GM21737 (cell line): ENCODE measurements at regions not wholly inside any gene's neighbourhood (a gene's known extent, or its start where the extent isn't known, plus 50 kb on each side); places are given as distances from the start of the nearest gene placed in this dataset.

ENCODE experiments used
- ATAC-seq: cut with Tn5 transposase; IDR thresholded peaks from one replicate; pipeline ENCODE4 v1.9.1; 2021; ENCODE audit warnings: mild to moderate bottlenecking, moderate library complexity; ENCODE audit not compliant: unreplicated experiment

DNA sequence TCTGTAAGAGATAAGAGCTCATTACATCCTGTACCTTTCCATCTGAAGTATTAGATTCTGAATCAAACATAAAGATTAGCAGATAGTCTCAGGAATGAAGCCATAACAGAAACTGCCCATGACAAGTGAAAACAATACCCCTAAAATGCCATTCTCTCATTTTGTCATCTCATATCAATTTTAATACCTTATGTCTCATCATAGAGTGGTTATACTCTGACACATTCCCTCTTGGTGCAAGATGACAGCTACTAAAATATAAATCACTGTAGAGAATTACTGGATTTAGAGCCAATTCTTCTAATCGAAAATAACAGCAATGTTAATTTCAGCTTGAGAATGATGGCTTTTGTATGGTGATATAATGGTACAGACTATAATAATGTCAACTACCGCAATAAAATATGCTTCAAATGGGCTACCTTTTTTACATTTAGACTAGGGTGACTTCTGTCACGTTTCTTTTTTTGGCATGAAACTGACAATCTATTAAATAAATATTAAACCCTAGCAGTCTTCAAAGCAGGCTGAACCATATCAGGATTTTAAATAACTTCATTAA lies 125.1 kb upstream of the ITGA4 start:
- no peak for ATAC-seq

DNA sequence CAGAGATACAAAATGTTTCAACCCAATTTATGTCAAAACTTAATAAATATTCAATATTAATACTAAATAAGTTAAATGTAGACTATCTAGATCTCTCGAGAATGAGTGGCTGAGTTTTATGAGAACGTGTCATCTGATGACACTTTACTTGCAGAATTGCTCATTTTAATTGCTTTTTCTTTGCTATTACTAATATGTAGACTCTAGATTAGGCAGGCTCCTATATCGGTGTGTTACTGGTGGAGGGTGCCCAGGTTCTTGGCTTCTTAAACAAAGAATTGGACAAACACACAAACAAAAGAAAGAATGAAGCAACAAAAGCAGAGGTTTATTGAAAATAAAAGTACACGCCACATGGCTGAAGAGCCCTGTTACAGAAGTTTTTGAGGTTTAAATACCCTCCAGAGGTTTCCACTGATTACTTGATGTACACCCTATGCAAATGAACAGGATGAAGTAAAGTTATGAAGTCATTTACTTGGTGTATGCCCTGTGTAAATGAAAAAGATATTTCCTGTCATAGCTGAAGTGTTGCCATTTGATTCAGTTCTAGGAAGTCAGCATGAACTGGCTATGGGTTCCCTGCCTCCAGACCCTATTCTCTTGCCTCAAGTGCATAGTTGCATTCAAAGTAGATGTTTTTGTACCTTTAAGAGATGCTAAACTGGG lies 122.9 kb upstream of the ITGA4 start:
- ATAC-seq, result no peak

DNA sequence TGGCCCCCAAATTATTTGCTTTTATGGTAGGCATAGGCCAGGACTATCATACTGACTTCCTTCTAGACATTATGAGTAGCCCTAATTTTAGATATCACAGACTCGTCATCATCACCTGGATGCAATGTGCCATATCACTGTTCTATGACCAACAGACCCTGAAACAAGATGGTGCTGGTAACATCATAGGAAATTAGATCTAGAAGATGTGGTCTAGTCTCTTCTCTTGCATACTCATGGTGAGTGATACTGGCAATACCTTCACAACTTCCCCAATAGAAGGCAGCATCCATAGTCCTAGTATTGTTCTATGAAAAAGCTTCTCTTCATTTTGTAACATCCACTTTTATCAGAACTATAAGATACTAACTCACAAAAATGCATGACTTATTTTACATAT lies 116.3 kb upstream of the ITGA4 start:
- ATAC-seq, result no peak

DNA sequence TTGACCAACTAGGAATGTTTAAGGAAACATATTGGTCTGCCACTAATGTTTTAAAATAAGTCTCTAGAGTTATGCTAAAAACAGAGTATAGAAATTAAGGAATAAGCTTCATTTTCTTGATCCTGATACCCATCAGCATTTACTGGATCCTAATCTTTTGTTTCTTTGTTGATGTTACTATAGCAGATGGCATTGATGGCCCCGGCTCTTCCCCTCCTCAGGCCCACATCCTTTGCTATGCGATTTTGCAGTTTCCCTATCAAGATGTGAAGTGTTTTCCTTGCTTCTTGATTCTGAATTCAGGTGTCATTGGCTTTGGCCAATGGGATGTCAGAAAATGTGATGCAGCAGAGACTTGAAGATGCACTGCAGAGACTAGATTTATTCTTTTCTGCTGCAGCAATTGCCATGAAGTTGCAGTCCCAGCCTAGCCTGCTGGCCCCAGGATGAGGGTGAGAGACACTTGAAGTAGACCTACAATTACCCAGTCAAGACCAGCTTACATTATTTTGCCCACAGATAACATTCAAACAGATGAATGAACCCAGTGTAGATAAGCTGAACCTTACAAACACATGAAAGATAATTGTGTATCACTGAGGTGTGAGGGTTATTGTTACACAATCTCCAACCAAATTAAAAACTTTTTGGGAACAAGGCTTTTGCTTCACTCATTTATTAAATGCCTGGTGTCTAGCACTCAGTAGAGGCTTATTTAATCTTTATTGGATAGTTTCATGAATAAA lies 115.2 kb upstream of the ITGA4 start:
- ATAC-seq, result no peak

DNA sequence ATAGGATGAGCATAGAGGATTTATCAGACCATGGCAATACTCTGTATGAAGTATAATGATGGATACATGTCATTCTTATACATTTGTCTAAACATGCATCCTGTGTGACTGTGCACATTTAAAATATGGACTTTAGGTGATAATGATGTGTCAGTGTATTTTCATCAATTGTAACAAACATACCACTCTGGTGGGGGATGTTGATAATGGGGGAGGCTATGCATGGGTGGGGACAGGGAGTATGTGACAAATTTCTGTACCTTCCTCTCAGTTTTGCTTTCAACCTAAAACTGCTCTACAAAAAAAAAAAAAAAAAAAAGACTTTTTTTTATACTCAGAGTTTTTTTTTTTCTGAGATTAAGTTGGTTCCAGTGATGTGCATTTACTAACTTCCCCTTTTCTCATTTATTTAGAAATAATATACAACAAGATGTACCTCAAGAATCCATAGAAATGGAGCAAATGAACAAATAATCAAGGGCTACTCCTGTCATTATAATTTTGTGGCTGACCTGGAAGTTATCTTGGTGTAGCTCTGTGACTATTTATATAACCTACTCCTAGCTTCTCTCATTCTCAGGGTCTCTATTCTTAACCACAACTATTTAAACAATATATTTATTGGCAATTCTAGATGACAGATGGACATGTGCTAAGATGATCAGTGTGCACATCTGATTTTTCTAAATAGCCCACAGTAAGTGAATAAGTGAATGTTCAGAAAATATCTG lies 108.9 kb upstream of the ITGA4 start:
- peak; percentile 85 for ATAC-seq

DNA sequence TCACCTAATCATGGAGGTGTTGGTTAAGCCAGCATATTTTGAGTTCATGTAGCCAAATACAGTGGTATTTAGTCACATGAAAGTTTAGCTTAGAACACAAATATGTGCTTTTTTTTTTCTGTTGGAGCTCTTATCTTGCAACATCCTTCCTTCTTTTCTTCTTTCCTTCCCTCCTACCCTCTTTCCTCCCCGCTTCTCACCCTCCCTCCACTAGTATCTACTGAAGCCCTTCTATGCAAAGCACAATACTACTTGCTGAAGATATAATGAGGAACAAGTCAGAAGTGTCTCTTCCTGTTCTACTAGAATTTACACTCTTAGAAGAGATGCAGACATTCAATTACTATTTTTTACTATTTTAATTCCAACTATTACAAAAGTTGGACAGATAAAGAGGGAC lies 105.0 kb upstream of the ITGA4 start:
- ATAC-seq, result no peak

DNA sequence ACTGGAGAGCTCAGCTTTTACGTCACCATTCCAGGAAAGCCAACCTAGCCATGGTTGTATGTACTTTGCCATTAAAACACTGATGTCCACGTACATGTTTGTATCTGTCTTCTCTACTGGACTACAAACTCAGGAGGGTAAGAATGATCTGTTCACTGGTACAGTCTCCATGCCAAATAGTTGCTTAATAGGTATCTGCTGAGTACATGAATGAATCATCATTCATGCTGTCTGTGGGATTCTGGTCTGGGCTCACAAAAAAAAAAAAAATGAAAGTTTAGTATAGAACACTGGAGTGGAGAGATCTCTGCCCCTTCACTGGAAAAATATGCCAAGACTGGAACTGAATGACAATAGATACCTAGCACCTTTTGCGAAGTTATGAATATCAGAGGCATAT lies 102.6 kb upstream of the ITGA4 start:
- ATAC-seq, result no peak

DNA sequence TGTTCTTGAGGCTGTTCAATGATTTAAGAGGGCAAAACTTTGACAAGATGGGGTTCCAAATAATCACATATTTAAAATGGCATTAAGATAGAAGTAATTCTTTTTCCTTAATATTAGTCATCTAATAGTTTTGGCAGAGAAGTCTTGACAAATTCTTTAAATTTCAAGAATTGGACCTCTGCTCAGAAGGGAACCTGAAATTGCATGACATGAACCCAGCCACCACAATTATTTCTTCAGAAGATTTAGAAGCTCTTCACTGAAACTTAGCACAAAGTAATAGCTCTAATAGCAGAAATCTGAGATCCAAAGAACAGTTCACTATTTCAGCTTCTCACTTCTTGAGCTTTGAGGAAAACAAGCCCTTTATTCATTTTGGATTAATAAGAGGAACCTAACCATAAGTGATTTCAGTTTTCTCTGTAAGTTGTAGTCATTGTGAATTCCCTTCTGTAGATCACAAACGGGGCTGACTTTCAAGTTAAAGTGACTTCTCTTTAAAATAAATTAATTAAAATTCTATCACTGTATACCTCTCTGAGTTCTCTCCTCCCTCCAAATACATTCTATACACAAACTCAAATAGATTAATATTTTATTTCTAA lies 100.6 kb upstream of the ITGA4 start:
- no peak for ATAC-seq

DNA sequence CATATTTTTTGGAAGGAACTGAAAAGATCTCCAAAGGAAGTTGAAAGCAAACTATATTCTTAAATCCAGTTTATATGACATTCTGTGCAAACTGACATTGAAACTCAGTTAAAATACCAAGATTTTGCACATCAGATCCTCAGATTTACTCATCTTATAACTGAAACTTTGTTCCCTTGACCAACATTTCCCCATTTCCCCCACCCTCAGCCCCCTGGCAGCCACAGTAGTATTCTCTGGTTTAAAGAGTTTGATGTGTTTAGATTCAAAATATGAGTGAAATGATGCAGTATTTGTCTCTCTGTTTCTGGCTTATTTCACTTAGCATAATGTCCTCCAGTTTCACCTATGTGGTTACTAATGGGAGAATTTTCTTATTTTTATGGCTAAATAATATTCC lies 99.2 kb upstream of the ITGA4 start:
- ATAC-seq, result no peak

DNA sequence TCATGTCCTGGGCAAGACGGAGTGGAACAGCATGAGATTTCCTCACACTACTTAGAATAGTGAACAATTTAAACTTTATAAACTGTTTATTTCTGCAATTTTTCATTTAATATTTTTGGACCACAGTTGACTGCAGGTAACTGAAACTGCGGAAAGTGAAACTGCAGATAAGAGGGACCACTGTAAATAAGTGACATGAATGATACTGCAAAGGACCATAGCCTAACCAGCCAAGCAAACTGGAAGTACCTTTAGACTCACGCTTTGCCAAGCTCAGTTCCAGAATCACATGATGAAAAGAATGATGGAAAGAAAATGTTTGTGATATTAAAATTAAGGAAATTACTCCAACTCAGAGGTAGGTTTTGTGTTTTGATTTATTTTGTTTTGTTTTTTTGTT lies 94.6 kb upstream of the ITGA4 start:
- no peak for ATAC-seq

DNA sequence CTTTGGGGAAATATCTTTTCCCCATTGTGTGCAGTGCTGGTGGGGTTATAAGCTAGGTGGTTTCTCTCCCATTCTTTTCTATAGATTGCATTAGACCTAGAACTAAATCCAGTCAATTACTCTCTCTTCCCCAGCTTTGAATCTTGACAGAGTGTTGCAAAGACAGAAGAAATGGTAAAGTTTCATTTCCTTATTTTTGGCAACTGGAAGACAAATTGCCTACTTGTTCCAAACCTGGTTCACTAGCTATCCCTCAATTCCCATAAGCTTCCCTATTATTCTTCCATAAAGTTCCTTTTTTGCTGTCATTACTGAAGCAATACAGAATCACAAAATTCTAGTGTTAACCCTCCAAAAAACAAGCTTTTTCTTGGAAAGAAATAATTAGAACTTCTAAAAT lies 94.0 kb upstream of the ITGA4 start:
- no peak for ATAC-seq

DNA sequence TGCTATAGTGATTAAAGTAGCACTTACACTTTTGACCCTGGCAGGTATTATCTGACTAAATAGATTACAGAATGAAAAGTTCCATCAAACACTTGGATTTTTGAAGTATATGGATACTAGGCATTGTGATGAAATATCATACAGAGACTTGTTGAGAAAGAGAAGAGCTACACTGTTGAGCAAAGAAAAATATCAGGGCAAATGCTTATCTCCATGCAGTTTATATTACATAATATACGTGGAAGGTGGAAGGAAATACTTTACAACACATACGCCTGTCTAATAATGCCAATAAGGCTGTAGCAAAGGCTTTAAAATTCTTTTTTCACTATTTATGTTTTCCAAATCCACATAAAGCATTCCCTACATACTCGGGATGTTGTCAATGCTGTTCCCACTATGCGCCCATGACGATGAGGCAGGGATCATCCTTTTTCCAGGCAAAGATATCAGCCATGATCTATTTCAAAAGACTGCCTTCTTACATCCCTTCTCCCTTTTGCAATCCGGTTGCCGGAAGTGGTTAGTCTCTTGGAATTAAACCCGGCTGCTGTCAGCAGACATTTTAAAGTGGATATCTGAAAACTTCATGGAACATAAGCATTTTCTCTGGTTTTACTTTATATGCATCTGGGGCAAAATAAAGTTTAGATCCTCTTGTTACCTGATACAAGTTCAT lies 92.6 kb upstream of the ITGA4 start:
- ATAC-seq, result no peak

DNA sequence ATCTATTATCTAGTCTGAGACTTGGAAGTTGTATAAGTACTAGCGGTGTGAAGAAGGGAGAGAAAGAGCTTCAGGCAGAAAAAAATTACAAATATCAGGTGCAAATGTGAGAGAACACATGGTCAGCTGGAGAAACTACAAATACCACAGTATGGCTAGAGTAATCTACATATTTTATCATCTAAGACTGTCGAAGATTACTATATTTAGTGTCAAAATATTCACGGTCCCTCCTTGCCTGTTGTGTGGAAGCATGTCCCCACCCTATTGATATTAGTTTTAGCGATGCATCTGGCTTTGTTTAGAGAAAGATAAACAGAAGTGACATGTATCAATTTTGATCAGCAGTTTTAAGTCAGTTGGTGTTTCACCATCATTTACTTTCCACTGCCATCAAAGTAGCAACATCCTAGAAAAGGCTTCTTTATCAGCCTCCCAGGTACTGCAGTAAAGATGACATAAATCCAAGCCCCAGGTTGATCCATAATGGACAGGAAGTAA lies 90.5 kb upstream of the ITGA4 start:
- no peak for ATAC-seq

DNA sequence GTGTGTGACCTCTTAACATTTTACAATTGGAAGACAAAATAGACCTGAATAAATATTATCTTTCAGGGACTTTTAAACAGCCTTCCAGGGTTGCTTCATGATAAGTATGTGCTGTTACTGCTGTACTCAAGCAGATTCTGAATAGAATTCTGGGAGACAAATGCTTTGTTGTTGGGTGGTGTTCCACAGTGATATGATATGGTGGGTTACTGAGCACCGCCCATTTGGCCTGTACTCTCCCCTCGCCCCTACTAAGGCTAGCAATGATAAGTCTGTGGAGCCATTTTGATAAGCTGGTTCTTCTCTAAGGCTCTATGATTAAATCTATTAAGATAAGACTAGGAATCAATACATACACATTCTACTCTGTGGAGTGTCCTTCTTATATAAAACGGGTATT lies 89.8 kb upstream of the ITGA4 start:
- ATAC-seq, result no peak

DNA sequence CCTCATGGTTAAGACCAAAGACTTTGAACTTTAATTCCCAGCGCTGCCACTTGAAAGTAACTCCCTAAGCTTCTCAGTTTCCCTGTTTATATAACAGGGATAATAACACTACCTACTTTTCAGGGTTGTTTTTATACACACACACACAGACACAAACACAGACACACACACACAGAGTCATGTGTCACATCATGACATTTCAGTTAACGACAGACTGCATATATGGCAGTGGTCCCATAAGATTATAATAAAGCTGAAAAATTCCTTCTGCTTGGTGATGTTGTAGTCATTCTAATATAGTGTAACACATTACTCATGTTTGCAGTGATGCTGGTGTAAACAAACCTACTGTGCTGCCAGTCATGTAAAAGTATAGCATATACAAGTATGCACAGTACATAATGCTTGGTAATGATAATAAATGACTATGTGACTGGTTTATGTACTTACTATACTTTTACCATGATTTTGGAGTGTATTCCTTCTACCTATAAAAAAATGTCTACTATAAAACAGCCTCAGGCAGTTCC lies 89.2 kb upstream of the ITGA4 start:
- ATAC-seq, result no peak

DNA sequence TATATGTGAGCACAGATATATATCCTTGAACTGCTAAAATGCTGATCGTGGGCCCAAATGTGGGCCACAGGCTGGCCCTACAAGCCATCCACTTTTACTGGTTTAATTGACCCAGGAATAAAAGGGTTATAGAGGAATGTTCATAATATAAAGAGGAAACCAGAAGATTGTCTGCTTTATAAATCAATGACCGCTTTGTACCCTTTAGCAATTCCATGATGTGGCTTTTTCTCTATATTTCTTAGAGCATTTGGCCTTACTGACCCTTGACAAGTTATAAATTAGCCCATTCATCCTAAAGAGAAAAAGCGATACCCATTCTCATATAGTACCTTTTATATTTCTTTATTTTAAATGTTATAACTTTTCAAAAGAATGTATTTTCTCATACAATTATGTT lies 87.1 kb upstream of the ITGA4 start:
- no peak for ATAC-seq

DNA sequence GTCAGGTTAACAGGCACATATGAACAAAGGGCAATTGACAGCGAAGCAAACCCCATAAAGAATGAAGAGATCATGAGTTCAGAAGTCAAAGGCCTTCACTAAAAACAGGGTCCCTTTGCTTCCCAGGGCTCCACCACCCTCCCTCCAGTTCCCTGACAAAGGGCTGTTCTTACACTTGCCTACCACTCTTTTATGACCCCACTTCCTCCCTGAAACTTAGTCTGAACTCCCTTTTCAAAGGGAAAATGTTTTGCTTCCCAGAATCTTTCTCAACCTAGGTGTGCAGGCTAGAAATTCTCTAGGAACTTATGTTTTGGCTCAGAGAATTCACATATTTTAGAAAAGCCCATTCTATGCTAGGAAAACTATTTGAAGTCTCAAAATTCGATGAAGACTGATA lies 86.0 kb upstream of the ITGA4 start:
- no peak for ATAC-seq

DNA sequence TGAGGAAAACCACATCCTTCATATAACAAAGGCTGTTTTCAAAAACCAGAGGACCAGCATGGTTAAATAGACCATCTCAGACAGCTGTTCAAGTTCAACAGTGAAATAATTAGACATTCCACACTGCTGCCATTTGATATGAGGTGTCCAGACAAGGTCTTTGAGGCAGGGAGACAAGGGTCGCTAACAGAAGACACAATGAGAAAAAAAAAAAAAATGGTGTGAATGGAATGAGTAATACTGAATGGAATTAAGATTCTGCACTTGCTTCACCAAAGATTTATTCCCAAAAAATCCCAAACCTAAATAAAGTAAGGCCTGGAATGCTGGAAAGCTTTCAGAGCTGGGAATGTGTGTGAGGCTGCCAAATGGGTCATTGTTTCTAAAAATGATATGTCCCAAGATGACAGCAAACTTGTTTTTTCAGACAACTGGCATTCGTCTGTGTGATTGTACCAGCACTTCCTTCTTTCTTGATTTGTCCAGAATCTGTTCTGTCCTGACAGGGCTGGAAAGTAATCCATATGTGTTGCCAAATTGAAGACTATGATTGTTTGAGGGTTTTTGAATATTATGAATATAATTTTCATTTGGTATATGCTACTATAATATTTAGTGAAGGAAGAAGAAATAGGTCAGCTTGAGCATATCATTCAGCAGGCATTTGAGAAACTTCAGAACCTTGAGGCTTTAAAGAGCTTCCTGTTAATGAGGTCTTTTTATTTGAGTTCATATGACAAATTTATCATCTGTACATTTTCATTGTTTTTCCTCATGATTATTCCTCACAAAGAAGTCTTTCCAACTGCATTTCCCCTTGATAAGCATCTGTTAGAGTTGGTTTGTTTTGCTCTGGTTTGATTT lies 85.2 kb upstream of the ITGA4 start:
- ATAC-seq, result no peak

DNA sequence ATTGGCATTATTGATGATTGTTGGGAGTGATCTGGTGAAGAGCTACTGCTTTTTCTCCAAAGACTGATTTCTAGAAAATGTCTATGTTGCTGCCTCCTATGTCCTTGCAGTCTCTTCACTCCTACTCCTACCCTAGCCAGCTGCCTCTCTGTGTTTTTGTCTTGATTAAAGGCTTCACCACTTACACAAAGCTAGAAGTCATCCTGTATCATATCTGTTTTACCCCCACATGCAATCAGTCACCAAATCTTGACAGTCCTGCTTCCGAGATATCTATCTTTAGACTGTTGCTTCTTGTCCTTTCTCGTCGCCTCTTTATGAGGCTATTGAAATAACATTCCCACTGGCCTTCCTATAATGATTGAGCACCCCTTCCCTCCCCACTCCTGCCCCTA lies 84.5 kb upstream of the ITGA4 start:
- no peak for ATAC-seq
